ENCODE measurements at regions not wholly inside any gene's neighbourhood (a gene's known extent, or its start where the extent isn't known, plus 50 kb on each side); places are given as distances from the start of the nearest gene placed in this dataset.
"Not testable (repeated sequence)": the region's sequence is repeated elsewhere in the genome, so short reads cannot be mapped to it uniquely, and the experiment has no call there.

DNA sequence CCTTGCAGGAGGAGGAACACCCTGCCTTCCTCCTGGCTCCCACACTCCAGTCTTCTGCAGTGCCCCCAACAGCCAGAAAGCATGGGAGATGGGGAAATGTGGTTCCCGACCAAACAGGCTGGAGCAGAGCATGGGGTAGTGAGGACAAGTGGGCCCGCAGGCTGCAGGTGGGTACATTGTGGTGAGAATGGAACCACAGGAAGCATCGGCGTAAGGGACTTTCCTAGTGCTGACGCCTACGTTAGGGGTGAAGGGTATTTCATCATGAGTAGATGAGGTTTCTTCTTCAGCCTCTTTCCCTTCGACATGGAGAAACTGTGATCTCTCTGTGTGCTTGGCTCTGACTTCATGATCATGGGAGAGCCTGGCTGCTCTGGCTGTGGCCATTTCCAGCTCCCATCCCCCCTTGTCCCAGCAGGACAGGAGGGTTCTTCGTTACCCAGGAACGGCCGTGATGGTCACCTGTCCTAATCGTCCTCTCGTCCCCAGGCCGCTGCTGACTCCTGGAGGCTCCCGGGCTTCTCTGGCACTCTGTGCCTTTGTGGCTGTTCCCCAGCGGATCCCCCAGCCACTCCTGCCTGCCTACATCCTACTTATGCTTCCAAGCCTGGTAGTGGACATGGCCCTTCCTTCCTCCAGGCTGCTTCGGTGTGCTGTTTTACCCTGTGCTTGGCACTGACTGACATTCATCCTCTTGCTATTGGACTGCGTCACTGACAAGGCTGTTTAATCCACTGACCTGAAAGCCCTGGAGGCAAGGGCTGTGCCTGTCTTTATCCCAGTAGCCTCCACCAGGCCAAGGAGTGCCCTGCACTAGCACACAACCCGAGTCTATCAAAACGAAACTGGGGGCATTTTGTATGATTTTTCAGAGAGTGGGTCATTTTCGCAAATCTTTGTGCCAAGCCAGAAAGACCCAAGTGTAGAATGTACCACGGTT lies 65.2 kb upstream of the CECR2 start:
- no peak for DNase-seq (ENCODE audit: extremely low spot score, unreplicated experiment)
- H3K27ac Mint-ChIP-seq, result no peak overlapping the region
- no peak overlapping the region for H3K4me3 Mint-ChIP-seq
- TF ChIP-seq, protein P1, sequence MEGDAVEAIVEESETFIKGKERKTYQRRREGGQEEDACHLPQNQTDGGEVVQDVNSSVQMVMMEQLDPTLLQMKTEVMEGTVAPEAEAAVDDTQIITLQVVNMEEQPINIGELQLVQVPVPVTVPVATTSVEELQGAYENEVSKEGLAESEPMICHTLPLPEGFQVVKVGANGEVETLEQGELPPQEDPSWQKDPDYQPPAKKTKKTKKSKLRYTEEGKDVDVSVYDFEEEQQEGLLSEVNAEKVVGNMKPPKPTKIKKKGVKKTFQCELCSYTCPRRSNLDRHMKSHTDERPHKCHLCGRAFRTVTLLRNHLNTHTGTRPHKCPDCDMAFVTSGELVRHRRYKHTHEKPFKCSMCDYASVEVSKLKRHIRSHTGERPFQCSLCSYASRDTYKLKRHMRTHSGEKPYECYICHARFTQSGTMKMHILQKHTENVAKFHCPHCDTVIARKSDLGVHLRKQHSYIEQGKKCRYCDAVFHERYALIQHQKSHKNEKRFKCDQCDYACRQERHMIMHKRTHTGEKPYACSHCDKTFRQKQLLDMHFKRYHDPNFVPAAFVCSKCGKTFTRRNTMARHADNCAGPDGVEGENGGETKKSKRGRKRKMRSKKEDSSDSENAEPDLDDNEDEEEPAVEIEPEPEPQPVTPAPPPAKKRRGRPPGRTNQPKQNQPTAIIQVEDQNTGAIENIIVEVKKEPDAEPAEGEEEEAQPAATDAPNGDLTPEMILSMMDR (conservative IDR thresholded peaks at IDR 0.05), result no peak
- no peaks in the 10 kb centered on the region for H3K27me3 Mint-ChIP-seq
- H3K4me1 Mint-ChIP-seq (ENCODE audit: unreplicated experiment), result peaks cover 6% of the 10 kb centered on the region
- no peaks in the 10 kb centered on the region for H3K36me3 Mint-ChIP-seq
- H3K9me3 Mint-ChIP-seq, result no peaks in the 10 kb centered on the region

DNA sequence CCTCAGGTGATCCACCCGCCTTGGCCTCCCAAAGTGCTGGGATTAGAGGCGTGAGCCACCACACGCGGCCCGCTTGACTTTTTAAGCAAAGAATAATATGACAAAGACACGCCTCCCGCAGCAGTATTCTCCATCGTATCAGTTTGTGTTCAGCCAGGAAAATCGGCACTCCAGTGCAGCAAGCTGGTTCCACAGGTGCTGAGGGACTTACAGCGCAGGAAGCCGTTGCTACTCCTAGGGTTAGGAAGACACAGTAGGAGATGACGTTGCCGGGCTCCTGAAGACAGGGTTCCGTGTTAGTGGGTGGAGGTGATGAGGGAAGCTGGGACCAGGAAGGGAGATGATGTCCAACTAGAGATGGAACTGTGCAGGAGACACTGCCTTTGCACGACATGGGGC lies 65.8 kb upstream of the CECR2 start:
- no peak for DNase-seq (ENCODE audit: extremely low spot score, unreplicated experiment)
- H3K36me3 Mint-ChIP-seq, result no peaks in the 10 kb centered on the region
- TF ChIP-seq, protein P1 (conservative IDR thresholded peaks at IDR 0.05), result no peak
- H3K4me3 Mint-ChIP-seq, result no peak overlapping the region
- H3K4me1 Mint-ChIP-seq (ENCODE audit: unreplicated experiment), result peaks cover 6% of the 10 kb centered on the region
- no peak overlapping the region for H3K27ac Mint-ChIP-seq
- H3K9me3 Mint-ChIP-seq, result no peaks in the 10 kb centered on the region
- no peaks in the 10 kb centered on the region for H3K27me3 Mint-ChIP-seq

DNA sequence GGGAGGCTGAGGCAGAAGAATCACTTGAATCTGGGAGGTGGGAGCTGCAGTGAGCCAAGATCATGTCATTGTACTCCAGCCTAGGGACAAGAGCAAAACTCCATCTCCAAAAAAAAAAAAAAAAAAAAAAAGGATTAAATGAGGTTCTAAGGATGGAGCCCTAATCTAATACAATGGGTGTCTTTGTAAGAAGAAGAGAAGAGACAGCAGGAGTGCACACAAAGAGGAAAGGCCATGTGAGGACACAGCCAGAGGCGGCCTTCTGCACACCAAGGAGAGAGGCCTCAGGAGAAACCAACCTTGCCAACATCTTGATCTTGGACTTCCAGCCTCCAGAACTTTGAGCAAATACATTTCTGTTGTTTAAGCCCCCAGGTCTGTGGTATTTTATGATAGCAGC lies 66.6 kb upstream of the CECR2 start:
- H3K4me1 Mint-ChIP-seq (ENCODE audit: unreplicated experiment), result peaks cover 3% of the 10 kb centered on the region
- no peak overlapping the region for H3K27ac Mint-ChIP-seq
- DNase-seq (ENCODE audit: extremely low spot score, unreplicated experiment), result no peak
- no peaks in the 10 kb centered on the region for H3K9me3 Mint-ChIP-seq
- no peaks in the 10 kb centered on the region for H3K27me3 Mint-ChIP-seq
- H3K36me3 Mint-ChIP-seq, result no peaks in the 10 kb centered on the region
- no peak overlapping the region for H3K4me3 Mint-ChIP-seq
- TF ChIP-seq, protein P1 (conservative IDR thresholded peaks at IDR 0.05), result no peak

DNA sequence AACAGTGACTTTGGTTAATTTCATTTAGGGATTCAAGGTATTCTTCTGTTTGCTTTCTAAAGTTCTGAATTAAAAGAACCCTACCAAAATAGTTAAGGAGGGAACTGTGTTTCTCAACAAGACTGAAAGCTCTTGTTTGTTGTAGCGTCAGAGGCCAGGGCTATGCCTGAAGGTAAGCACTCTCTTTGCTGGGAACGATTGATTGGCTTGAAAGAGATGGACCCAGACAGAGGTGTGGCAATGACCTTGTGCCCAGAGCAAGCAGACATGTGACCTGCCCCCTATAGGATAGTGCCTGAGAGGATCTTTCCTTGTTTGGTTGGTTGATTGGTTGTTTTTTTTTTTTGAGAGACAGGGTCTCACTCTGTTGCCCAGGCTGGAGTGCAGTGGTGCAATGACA lies 68.3 kb upstream of the CECR2 start:
- no peaks in the 10 kb centered on the region for H3K36me3 Mint-ChIP-seq
- no peaks in the 10 kb centered on the region for H3K27me3 Mint-ChIP-seq
- no peaks in the 10 kb centered on the region for H3K9me3 Mint-ChIP-seq
- DNase-seq (ENCODE audit: extremely low spot score, unreplicated experiment), result no peak
- TF ChIP-seq, protein P1 (conservative IDR thresholded peaks at IDR 0.05), result no peak
- H3K4me3 Mint-ChIP-seq, result no peak overlapping the region
- no peak overlapping the region for H3K27ac Mint-ChIP-seq
- no peaks in the 10 kb centered on the region for H3K4me1 Mint-ChIP-seq (ENCODE audit: unreplicated experiment)

DNA sequence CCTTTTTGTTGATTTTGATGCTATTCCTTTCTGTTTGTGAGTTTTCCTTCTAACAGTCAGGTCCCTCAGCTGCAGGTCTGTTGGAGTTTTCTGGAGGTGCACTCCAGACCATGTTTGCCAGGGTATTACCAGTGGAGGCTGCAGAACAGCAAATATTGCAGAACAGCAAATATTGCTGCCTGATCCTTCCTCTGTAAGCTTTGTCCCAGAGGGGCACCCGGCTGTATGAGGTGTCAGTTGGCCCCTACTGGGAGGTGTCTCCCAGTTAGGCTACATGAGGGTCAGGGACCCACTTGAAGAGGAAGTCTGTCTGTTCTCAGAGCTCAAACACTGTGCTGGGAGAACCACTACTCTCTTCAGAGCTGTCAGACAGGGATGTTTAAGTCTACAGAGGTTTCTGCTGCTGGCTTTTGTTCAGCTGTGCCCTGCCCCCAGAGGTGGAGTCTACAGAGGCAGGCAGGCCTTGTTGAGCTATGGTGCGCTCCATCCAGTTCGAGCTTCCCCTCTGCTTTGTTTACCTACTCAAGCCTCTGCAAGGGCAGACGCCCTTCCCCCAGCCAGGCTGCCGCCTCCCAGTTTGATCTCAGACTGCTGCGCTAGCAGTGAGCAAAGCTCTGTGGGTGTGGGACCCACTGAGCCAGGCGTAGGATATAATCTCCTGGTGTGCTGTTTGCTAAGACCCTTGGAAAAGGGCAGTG lies 70.3 kb upstream of the CECR2 start:
- H3K27me3 Mint-ChIP-seq; H3K36me3 Mint-ChIP-seq; DNase-seq (ENCODE audit: extremely low spot score, unreplicated experiment); H3K27ac Mint-ChIP-seq; H3K9me3 Mint-ChIP-seq; H3K4me1 Mint-ChIP-seq (ENCODE audit: unreplicated experiment); H3K4me3 Mint-ChIP-seq: not testable (repeated sequence)

DNA sequence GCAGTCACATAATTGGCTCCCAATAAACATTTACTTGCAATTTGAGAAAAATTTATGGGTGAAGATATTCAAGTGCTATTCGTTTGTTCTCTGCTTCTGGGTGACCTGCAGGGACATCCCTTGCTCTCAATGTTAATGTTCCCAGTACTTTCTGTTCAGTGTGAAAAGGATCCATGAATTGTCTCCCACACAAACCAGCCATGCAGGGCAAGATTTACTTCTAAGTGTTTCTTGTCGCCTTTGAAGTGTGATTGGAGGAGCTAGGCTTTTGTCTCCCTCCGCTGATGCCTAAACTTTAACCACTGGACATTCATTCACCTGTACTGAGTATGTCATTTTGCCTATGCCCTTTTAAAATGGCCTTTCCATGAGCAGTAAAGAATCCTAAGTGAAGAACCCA lies 66.4 kb upstream of the ADA2 start:
- Mint-ChIP-seq H3K27me3 (peaks cover 4% of the 10 kb centered on the region), H3K9me3 (no peaks in the 10 kb centered on the region), H3K4me1 (ENCODE audit: unreplicated experiment) (peaks cover 27% of the 10 kb centered on the region), H3K27ac (no peak overlapping the region), H3K4me3 (no peak overlapping the region), H3K36me3 (no peaks in the 10 kb centered on the region)
- DNase-seq (ENCODE audit: extremely low spot score, unreplicated experiment), result no peak
- TF ChIP-seq, protein P1 (conservative IDR thresholded peaks at IDR 0.05), result no peak

Data from type B pancreatic cell (in vitro differentiated cells).